GM18870 (cell line): ENCODE measurements at regions not wholly inside any gene's neighbourhood (a gene's known extent, or its start where the extent isn't known, plus 50 kb on each side); places are given as distances from the start of the nearest gene placed in this dataset.

ENCODE experiments used
- ATAC-seq: cut with Tn5 transposase; IDR thresholded peaks from one replicate; pipeline ENCODE4 v1.9.1; 2021; ENCODE audit warnings: moderate library complexity; ENCODE audit not compliant: unreplicated experiment

GRCh38 chr4:145251391-145251790 is 71.0 kb upstream of the OTUD4 start:
- ATAC-seq, result no peak

- ATAC-seq, result no peak
These were observed 68.6 kb upstream of the OTUD4 start for GRCh38 chr4:145248971-145249370.

GRCh38 chr4:145248502-145248901 is 68.1 kb upstream of the OTUD4 start:
- ATAC-seq, result no peak

- peak; percentile 99 for ATAC-seq
These were observed 53.8 kb upstream of the OTUD4 start for GRCh38 chr4:145234091-145234706.

GRCh38 chr4:145231906-145232700 is 51.7 kb upstream of the OTUD4 start:
- no peak for ATAC-seq

GRCh38 chr4:145230726-145231125 is 50.3 kb upstream of the OTUD4 start:
- ATAC-seq, result no peak
